ENCODE measurements at regions not wholly inside any gene's neighbourhood (a gene's known extent, or its start where the extent isn't known, plus 50 kb on each side); places are given as distances from the start of the nearest gene placed in this dataset.

DNA sequence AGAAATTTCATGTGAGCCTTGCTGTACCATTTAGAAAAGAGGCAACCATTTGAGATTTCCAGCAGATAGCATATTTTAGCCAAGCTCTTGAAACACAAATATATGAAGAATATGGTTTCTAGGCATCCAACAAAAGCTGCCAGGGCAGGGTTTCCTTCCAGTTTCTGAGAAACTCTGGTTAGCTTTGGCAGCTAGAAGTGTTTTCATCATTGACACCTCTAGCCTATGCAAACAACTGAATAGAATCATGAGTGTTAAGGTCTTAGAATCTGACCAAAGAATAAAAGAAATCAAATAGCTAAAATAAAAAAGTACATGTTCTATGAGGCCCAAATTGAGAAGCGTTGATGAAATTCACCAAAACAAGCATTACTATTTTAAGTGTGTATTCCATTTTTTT lies 188.1 kb downstream of the TMEM167A start:
- TF ChIP-seq CTCF (IDR thresholded peaks at IDR 0.05) = no peak
- TF ChIP-seq POLR2A (IDR thresholded peaks at IDR 0.05) = no peak

Data from body of pancreas (tissue), 4 donors.